ENCODE measurements at regions not wholly inside any gene's neighbourhood (a gene's known extent, or its start where the extent isn't known, plus 50 kb on each side); places are given as distances from the start of the nearest gene placed in this dataset.

DNA sequence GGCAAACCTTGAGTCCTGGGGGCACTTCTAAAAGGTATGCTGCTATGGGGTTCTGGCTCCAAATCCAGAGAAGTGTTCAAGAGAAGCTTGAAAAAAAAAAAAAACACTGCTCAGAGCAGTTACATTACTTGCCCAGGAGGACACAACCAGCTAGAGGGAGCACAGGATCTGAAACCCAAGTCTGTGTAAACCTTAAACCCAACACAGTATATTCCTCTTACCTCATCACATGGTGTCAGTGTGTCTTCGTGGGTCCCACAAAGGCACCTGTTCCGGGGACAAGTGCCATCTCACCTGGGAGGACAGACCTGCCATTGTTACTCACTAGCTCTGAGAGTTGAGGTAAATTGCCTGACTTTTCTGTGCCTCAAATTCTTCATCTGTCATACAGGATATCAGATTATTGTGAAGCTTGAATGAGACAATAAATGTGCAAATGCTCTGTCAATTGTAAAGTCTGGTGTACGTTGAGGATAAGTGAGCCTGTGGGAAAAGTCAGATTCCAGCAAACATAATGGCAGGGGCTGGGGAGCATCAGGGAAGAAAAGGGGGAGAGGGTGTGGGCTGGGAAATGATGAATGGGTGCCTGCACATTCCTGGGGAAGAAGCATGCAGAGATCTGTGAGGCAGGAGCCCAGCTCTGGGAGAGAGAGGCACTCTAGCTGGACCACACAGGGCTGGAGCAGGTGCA, 170.4 kb upstream of the ZC3H12A start:
- Mint-ChIP-seq H3K4me1 (no peaks in the 10 kb centered on the region), H3K27ac (no peak overlapping the region), H3K4me3 (no peak overlapping the region), H3K36me3 (ENCODE audit: low read depth) (no peaks in the 10 kb centered on the region), H3K27me3 (peaks cover 15% of the 10 kb centered on the region), H3K9me3 (no peaks in the 10 kb centered on the region)
- TF ChIP-seq, protein P1, sequence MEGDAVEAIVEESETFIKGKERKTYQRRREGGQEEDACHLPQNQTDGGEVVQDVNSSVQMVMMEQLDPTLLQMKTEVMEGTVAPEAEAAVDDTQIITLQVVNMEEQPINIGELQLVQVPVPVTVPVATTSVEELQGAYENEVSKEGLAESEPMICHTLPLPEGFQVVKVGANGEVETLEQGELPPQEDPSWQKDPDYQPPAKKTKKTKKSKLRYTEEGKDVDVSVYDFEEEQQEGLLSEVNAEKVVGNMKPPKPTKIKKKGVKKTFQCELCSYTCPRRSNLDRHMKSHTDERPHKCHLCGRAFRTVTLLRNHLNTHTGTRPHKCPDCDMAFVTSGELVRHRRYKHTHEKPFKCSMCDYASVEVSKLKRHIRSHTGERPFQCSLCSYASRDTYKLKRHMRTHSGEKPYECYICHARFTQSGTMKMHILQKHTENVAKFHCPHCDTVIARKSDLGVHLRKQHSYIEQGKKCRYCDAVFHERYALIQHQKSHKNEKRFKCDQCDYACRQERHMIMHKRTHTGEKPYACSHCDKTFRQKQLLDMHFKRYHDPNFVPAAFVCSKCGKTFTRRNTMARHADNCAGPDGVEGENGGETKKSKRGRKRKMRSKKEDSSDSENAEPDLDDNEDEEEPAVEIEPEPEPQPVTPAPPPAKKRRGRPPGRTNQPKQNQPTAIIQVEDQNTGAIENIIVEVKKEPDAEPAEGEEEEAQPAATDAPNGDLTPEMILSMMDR (IDR thresholded peaks at IDR 0.05), result no peak
- ChIA-PET POLR2A (no interaction called here), CTCF (no interaction called here)
- ATAC-seq (ENCODE audit: low read depth) (no peak), DNase-seq (no peak)
- intact Hi-C loops (cut with micrococcal nuclease), result loop anchor here (2.0 kb wide), 1 partner anchor 15 kb away; no protein-coding TSS in a partner anchor

DNA sequence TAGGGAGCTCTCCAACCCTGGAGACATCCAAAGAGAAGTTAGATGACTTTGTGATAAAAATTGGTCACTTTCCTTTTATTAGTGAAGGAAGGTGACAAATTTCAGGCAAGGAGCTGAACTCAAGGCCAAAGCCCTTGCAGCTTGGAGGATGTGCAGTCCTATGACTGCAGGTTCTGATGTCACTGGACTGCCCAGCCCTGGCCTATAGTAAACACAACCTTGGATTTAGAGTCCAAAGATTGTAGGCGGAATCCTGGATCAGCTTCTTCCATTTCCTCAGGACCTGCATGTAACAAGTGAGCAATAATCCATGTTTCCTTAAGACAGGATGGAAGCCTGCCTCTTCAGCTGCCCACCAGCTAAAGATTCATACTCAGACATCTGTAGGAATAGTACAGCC, 169.3 kb upstream of the ZC3H12A start:
- H3K9me3 Mint-ChIP-seq, result no peaks in the 10 kb centered on the region
- intact Hi-C loops (cut with micrococcal nuclease), result no loop called here
- no peak for DNase-seq
- ChIA-PET CTCF (no interaction called here), POLR2A (interaction anchor here (0.6 kb wide), 1 partner anchor 59 kb away, joined by 6 read pairs; no protein-coding TSS in a partner anchor)
- no peak for ATAC-seq (ENCODE audit: low read depth)
- no peaks in the 10 kb centered on the region for H3K36me3 Mint-ChIP-seq (ENCODE audit: low read depth)
- no peak overlapping the region for H3K4me3 Mint-ChIP-seq
- TF ChIP-seq, protein P1 (IDR thresholded peaks at IDR 0.05), result no peak
- H3K27ac Mint-ChIP-seq, result no peak overlapping the region
- no peaks in the 10 kb centered on the region for H3K4me1 Mint-ChIP-seq
- peaks cover 16% of the 10 kb centered on the region for H3K27me3 Mint-ChIP-seq

DNA sequence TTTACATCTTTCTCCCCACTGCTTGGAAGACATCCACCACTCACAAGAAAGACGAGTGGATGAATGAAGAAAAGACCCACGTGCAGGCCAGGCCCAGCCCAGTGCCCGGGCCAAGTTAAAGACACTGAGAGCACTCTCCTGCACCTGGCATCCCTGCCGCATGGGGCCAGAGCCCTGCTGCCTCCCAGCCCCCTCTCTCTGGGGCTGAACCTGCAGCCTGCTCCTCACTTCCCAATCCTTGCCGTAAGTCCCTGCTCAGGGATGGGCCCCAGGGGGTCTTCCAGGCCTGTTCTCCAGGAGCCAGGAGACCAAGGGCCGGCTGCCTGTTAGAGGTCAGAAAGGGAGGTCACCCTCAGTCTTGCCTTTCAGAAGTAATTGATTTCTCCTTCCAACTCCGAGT, 168.5 kb upstream of the ZC3H12A start:
- H3K9me3 Mint-ChIP-seq, result no peaks in the 10 kb centered on the region
- ATAC-seq (ENCODE audit: low read depth), result no peak
- H3K27ac Mint-ChIP-seq, result no peak overlapping the region
- H3K4me1 Mint-ChIP-seq, result no peaks in the 10 kb centered on the region
- no peak overlapping the region for H3K4me3 Mint-ChIP-seq
- intact Hi-C loops (cut with micrococcal nuclease), result no loop called here
- H3K36me3 Mint-ChIP-seq (ENCODE audit: low read depth), result no peaks in the 10 kb centered on the region
- CTCF ChIA-PET, result no interaction called here
- POLR2A ChIA-PET, result no interaction called here
- TF ChIP-seq, protein P1 (IDR thresholded peaks at IDR 0.05), result no peak
- DNase-seq, result no peak
- peaks cover 18% of the 10 kb centered on the region for H3K27me3 Mint-ChIP-seq

DNA sequence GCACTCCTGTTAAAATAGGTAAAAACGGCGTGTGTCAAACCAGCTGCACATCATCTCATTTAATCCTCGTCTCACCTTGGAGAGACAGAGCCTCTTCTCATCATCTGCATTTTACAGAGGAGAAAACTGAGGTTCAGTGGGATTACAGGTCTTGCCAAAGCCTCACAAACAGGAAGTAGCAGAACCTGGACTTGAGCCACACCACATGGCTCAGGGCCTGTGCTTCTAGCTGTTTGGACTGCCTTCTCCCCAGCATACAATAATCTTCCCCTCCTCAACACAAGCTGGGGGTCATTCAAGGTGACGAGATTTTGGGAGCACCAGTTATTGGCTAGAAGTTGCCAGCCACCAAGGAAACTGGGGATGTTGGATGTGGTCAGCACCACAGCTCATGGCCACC, 167.9 kb upstream of the ZC3H12A start:
- Mint-ChIP-seq H3K27me3 (peaks cover 21% of the 10 kb centered on the region), H3K4me1 (no peaks in the 10 kb centered on the region), H3K4me3 (no peak overlapping the region), H3K9me3 (no peaks in the 10 kb centered on the region), H3K27ac (no peak overlapping the region), H3K36me3 (ENCODE audit: low read depth) (no peaks in the 10 kb centered on the region)
- DNase-seq (no peak), ATAC-seq (ENCODE audit: low read depth) (no peak)
- ChIA-PET POLR2A (no interaction called here), CTCF (no interaction called here)
- intact Hi-C loops (cut with micrococcal nuclease), result no loop called here
- TF ChIP-seq, protein P1 (IDR thresholded peaks at IDR 0.05), result no peak

DNA sequence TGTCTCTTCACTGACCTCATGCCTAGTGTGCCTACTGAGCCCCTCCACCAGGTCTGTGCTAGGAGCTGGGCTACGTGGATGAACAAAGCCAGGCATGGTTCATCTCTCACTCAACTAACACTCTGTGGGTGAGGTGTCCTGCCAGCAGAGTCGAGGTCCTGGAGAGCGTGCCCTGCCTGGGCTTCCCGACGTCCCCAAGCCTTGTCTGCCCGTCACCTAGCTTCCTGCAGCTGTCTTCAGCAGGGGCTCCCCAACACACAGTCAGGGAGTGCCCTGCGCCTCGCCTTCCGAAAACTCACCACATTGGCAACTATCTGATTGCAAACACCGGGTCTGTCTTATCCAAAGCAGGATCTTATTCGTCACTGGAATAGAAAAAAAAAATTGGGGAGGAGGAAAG, 167.5 kb upstream of the ZC3H12A start:
- DNase-seq, result no peak
- TF ChIP-seq, protein P1 (IDR thresholded peaks at IDR 0.05), result no peak
- Mint-ChIP-seq H3K27me3 (peaks cover 19% of the 10 kb centered on the region), H3K9me3 (no peaks in the 10 kb centered on the region), H3K36me3 (ENCODE audit: low read depth) (no peaks in the 10 kb centered on the region), H3K4me3 (no peak overlapping the region), H3K27ac (no peak overlapping the region), H3K4me1 (no peaks in the 10 kb centered on the region)
- intact Hi-C loops (cut with micrococcal nuclease), result no loop called here
- CTCF ChIA-PET, result no interaction called here
- POLR2A ChIA-PET, result no interaction called here
- ATAC-seq (ENCODE audit: low read depth), result no peak

Data from activated B cell treated with CpG ODN at 0.5 μM for 24 hours (primary cell).